LNCaP clone FGC (cell line): ENCODE measurements at regions not wholly inside any gene's neighbourhood (a gene's known extent, or its start where the extent isn't known, plus 50 kb on each side); places are given as distances from the start of the nearest gene placed in this dataset.

Source experiments
- DNase-seq: peaks from one replicate; pipeline ENCODE4 v3.0.0-alpha.2; 2011; ENCODE audit warnings: low read depth
- H3K4me3 ChIP-seq: 2 replicates; pipeline ENCODE4 v1.5.1; 2011; ENCODE audit warnings: mild to moderate bottlenecking, low read depth, low read length, control low read depth
- CTCF ChIP-seq: IDR thresholded peaks from 2 replicates; pipeline ENCODE4 v1.5.1; 2012; ENCODE audit warnings: mild to moderate bottlenecking; ENCODE audit not compliant: control insufficient read depth, insufficient read depth; ENCODE audit errors: extremely low read depth

GRCh38 chr5:153122403-153122802, 368.1 kb upstream of the GRIA1 start:
- H3K4me3 ChIP-seq = no peak overlapping the region
- no peak for TF ChIP-seq CTCF
- no peak for DNase-seq

GRCh38 chr5:153130296-153130695, 360.2 kb upstream of the GRIA1 start:
- no peak overlapping the region for H3K4me3 ChIP-seq
- no peak for TF ChIP-seq CTCF
- DNase-seq = no peak

- H3K4me3 ChIP-seq = no peak overlapping the region
- TF ChIP-seq CTCF = no peak
- no peak for DNase-seq
These were observed 355.1 kb upstream of the GRIA1 start for GRCh38 chr5:153135411-153135810.

GRCh38 chr5:153136910-153137614, 353.4 kb upstream of the GRIA1 start:
- no peak for TF ChIP-seq CTCF
- no peak for DNase-seq

GRCh38 chr5:153147891-153148623, 342.4 kb upstream of the GRIA1 start:
- DNase-seq = peak; percentile 27
- no peak overlapping the region for H3K4me3 ChIP-seq
- TF ChIP-seq CTCF = peak; percentile 83

More at GRCh38 chr5:153136910-153137614, 353.4 kb upstream of the GRIA1 start:
- H3K4me3 ChIP-seq = no peak overlapping the region

GRCh38 chr5:153148624-153148976, 341.9 kb upstream of the GRIA1 start:
- DNase-seq = no peak
- no peak for TF ChIP-seq CTCF
- H3K4me3 ChIP-seq = no peak overlapping the region
